ENCODE measurements at regions not wholly inside any gene's neighbourhood (a gene's known extent, or its start where the extent isn't known, plus 50 kb on each side); places are given as distances from the start of the nearest gene placed in this dataset.

DNA sequence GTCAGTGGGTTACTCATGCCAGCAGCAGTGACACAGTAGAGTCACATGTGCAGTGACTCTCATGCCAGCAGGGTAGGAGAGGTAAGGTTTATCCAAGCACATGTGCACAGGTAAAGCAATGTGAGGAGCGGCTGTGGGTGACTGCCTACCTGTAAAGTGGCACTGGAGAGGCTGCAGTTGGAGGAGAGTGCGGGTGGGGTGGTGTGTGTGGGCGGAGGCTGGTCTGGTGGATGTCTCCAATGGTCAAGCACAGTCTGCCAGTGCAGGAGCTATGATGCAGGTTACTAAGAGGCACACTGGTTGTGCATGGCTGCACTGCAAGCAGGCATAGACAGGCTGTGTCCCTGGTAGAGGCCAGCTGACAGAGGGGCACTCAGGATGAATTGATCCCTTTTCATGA is 588.2 kb upstream of the FTMT start:
- TF ChIP-seq GATA2 (IDR thresholded peaks at IDR 0.05; ENCODE audit: low read depth, low read length) (no peak), GATA3 (IDR thresholded peaks at IDR 0.05; ENCODE audit: low read depth, low read length) (no peak)

Data from SH-SY5Y (cell line).